ENCODE measurements at regions not wholly inside any gene's neighbourhood (a gene's known extent, or its start where the extent isn't known, plus 50 kb on each side); places are given as distances from the start of the nearest gene placed in this dataset.
"Not testable (repeated sequence)": the region's sequence is repeated elsewhere in the genome, so short reads cannot be mapped to it uniquely, and the experiment has no call there.

- 88% methylated on average over 17 of the region's 17 CpGs for WGBS
- DNase-seq (ENCODE audit: extremely low spot score) = no peak
- no peak overlapping the region for H3K27ac ChIP-seq (ENCODE audit: low read depth)
These were observed 178.4 kb downstream of the IRF8 start for GRCh38 chr16:86077243-86077940.

DNA sequence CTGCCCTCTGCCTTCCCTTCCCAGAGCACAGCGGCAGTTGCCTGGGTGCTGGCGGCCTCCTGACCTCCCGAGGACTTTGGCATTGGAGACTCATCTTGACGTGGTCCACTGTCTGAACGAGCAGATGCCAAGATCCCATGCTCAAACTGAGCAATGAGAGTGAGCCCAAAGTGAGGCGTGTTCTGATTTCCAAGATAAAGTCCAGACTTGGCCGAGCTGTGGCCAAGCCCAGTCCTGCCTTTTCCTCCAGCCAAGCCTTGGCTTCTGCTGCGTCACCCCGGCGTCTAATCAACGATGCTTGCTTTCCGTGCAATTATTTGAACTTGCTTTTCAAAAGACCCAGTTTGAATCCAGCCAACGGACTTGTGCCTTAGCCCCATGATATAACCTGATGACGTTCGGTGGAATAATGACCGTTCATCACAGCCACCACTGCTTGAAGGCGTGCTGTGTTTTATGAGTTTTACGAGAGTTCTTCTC lies 179.2 kb downstream of the IRF8 start:
- no peak for DNase-seq (ENCODE audit: extremely low spot score)
- H3K36me3 ChIP-seq (ENCODE audit: insufficient read depth) = no peaks in the 10 kb centered on the region
- H3K4me3 ChIP-seq (ENCODE audit: low read depth, low read length) = no peak overlapping the region
- WGBS = 27% methylated on average over 18 of the region's 18 CpGs
- H3K27ac ChIP-seq (ENCODE audit: low read depth) = no peak overlapping the region
- no peaks in the 10 kb centered on the region for H3K4me1 ChIP-seq (ENCODE audit: insufficient read depth)

More at GRCh38 chr16:86077243-86077940, 178.4 kb downstream of the IRF8 start:
- no peaks in the 10 kb centered on the region for H3K4me1 ChIP-seq (ENCODE audit: insufficient read depth)
- no peak overlapping the region for H3K4me3 ChIP-seq (ENCODE audit: low read depth, low read length)
- H3K36me3 ChIP-seq (ENCODE audit: insufficient read depth) = no peaks in the 10 kb centered on the region

DNA sequence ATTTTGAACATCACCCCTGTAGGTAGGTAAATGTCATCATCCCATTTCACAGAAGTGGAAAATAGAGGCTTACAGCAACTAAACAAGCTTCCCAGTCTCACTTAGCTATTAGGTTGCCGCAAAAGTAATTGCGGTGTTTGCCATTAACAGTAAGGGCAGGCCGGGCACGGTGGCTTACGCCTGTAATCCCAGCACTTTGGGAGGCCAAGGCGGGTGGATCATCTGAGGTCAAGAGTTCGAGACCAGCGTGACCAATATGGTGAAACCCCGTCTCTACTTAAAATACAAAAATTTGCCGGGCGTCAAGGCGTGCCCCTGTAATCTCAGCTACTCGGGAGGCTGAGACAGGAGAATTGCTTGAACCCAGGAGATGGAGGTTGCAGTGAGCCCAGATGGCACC lies 179.7 kb downstream of the IRF8 start:
- not testable (repeated sequence) for H3K27ac ChIP-seq (ENCODE audit: low read depth); H3K4me3 ChIP-seq (ENCODE audit: low read depth, low read length); DNase-seq (ENCODE audit: extremely low spot score); H3K36me3 ChIP-seq (ENCODE audit: insufficient read depth); H3K4me1 ChIP-seq (ENCODE audit: insufficient read depth)
- WGBS = 97% methylated on average over 13 of the region's 13 CpGs

- no peaks in the 10 kb centered on the region for H3K36me3 ChIP-seq (ENCODE audit: insufficient read depth)
- no peak overlapping the region for H3K27ac ChIP-seq (ENCODE audit: low read depth)
- DNase-seq (ENCODE audit: extremely low spot score) = no peak
- H3K4me3 ChIP-seq (ENCODE audit: low read depth, low read length) = no peak overlapping the region
- H3K4me1 ChIP-seq (ENCODE audit: insufficient read depth) = no peaks in the 10 kb centered on the region
- WGBS = 91% methylated on average over 15 of the region's 15 CpGs
These were observed 180.4 kb downstream of the IRF8 start for GRCh38 chr16:86079255-86079885.

DNA sequence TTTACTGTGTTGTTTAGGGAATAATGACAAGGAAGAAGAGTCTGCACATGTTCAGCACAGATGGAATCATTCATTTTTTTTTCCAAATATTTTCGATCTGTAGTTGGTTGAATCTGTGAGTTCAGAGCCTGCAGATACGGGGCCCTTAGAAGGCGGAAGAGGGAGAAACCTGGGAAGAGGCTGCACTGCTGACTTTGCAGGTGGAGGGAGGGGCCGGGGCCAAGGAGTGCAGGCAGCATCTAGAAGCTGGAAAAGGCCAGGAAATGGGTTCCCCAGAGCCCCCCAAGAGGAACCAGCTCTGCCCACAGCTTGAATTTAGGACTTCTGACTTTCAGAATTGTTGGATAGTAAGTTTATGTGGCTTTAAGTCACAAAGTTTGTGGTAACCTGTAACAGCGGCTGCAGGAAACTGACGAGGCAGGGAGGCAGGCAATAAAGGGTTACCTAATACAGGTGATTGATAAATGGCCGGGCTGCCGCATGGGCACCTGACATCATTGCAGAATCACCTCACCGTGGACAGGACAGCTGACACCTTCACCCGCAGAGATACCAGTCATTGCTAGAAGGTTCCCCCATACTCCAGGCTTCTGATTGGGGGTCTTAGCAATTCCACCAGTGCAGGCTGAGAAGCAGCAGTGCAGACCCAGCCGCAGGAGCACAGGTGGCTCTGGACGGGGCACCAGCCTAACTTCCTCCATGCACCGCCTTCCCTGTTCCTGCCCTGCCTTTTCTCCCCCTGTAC lies 181.3 kb downstream of the IRF8 start:
- Histone ChIP-seq H3K36me3 (ENCODE audit: insufficient read depth) (no peaks in the 10 kb centered on the region), H3K4me1 (ENCODE audit: insufficient read depth) (no peaks in the 10 kb centered on the region), H3K27ac (ENCODE audit: low read depth) (no peak overlapping the region), H3K4me3 (ENCODE audit: low read depth, low read length) (no peak overlapping the region)
- no peak for DNase-seq (ENCODE audit: extremely low spot score)
- 77% methylated on average over 13 of the region's 13 CpGs for WGBS

DNA sequence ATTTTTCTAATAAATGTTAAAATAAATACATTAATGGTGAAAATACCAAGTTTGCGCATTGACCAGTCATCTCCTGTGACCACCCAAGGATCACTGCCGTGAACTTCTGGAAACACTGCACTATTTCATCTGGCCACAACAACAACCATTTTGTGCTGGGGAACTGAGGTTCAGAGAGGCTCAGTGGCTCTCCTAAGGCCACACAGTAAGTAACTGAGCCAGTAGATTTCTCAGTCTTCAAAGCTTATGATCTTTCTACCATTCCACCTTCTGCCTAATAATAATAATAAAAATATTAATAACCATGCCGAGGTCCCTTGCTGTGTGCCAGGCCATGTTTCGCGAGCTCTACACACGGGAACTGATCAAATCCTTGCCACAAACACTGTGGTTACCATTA lies 182.0 kb downstream of the IRF8 start:
- 90% methylated on average over 6 of the region's 6 CpGs for WGBS
- H3K4me1 ChIP-seq (ENCODE audit: insufficient read depth) = no peaks in the 10 kb centered on the region
- no peak for DNase-seq (ENCODE audit: extremely low spot score)

DNA sequence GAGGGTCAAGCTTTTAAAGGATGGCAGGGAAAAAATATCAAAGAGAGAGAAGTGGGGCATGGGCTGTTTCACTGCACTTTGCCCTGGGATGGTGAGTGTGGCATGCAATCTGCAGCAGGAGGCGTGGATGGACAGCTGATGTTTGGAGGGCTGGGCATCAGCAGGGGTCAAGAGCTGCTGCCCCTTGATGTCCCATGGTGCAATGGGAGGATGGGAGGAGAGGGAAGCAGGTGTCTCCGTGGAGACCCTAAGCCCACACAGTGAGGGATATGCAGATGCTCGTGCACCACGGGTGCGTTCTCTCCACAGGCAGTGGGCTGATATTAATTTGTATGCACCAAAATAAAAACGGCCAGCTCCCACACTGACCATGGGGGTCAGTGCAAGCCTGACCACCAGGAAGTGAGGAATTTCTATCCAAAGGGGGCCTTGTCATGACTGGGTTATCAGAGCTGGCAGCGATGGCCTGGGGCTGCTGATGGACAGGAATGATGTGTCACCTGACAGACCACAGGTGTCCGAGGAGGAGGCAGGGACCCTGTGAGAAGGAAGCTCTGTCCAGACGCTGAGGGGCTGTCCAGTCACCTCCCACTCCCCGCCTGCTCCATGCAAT lies 183.6 kb downstream of the IRF8 start:
- WGBS = 56% methylated on average over 10 of the region's 10 CpGs
- DNase-seq (ENCODE audit: extremely low spot score) = no peak
- Histone ChIP-seq H3K27ac (ENCODE audit: low read depth) (no peak overlapping the region), H3K4me3 (ENCODE audit: low read depth, low read length) (no peak overlapping the region), H3K36me3 (ENCODE audit: insufficient read depth) (no peaks in the 10 kb centered on the region), H3K4me1 (ENCODE audit: insufficient read depth) (no peaks in the 10 kb centered on the region)

More for the DNA sequence above, 182.0 kb downstream of the IRF8 start:
- Histone ChIP-seq H3K4me3 (ENCODE audit: low read depth, low read length) (no peak overlapping the region), H3K36me3 (ENCODE audit: insufficient read depth) (no peaks in the 10 kb centered on the region), H3K27ac (ENCODE audit: low read depth) (no peak overlapping the region)

- no peak for DNase-seq (ENCODE audit: extremely low spot score)
- WGBS = 88% methylated on average over 8 of the region's 8 CpGs
- H3K4me3 ChIP-seq (ENCODE audit: low read depth, low read length) = no peak overlapping the region
- H3K4me1 ChIP-seq (ENCODE audit: insufficient read depth) = no peaks in the 10 kb centered on the region
- H3K36me3 ChIP-seq (ENCODE audit: insufficient read depth) = no peaks in the 10 kb centered on the region
- no peak overlapping the region for H3K27ac ChIP-seq (ENCODE audit: low read depth)
These were observed 184.5 kb downstream of the IRF8 start for GRCh38 chr16:86083382-86084002.

GRCh38 chr16:86085161-86085611 lies 186.2 kb downstream of the IRF8 start:
- H3K27ac ChIP-seq (ENCODE audit: low read depth) = no peak overlapping the region
- H3K36me3 ChIP-seq (ENCODE audit: insufficient read depth) = no peaks in the 10 kb centered on the region
- 96% methylated on average over 12 of the region's 12 CpGs for WGBS
- DNase-seq (ENCODE audit: extremely low spot score) = no peak
- H3K4me1 ChIP-seq (ENCODE audit: insufficient read depth) = no peaks in the 10 kb centered on the region
- H3K4me3 ChIP-seq (ENCODE audit: low read depth, low read length) = no peak overlapping the region

- Histone ChIP-seq H3K36me3 (ENCODE audit: insufficient read depth) (no peaks in the 10 kb centered on the region), H3K4me3 (ENCODE audit: low read depth, low read length) (no peak overlapping the region), H3K27ac (ENCODE audit: low read depth) (no peak overlapping the region), H3K4me1 (ENCODE audit: insufficient read depth) (no peaks in the 10 kb centered on the region)
- WGBS = 92% methylated on average over 8 of the region's 8 CpGs
- DNase-seq (ENCODE audit: extremely low spot score) = no peak
These were observed 186.8 kb downstream of the IRF8 start for GRCh38 chr16:86085795-86086194.

- 92% methylated on average over 7 of the region's 7 CpGs for WGBS
- no peak for DNase-seq (ENCODE audit: extremely low spot score)
- H3K4me3 ChIP-seq (ENCODE audit: low read depth, low read length) = no peak overlapping the region
- no peaks in the 10 kb centered on the region for H3K4me1 ChIP-seq (ENCODE audit: insufficient read depth)
- H3K36me3 ChIP-seq (ENCODE audit: insufficient read depth) = no peaks in the 10 kb centered on the region
- H3K27ac ChIP-seq (ENCODE audit: low read depth) = no peak overlapping the region
These were observed 187.5 kb downstream of the IRF8 start for GRCh38 chr16:86086471-86086870.

- no peaks in the 10 kb centered on the region for H3K4me1 ChIP-seq (ENCODE audit: insufficient read depth)
- H3K36me3 ChIP-seq (ENCODE audit: insufficient read depth) = no peaks in the 10 kb centered on the region
- DNase-seq (ENCODE audit: extremely low spot score) = no peak
- WGBS = 76% methylated on average over 37 of the region's 37 CpGs
- H3K4me3 ChIP-seq (ENCODE audit: low read depth, low read length) = no peak overlapping the region
- peak overlapping the region; percentile 30 for H3K27ac ChIP-seq (ENCODE audit: low read depth)
These were observed 188.3 kb downstream of the IRF8 start for GRCh38 chr16:86087011-86087895.
